ENCODE measurements at regions not wholly inside any gene's neighbourhood (a gene's known extent, or its start where the extent isn't known, plus 50 kb on each side); places are given as distances from the start of the nearest gene placed in this dataset.

DNA sequence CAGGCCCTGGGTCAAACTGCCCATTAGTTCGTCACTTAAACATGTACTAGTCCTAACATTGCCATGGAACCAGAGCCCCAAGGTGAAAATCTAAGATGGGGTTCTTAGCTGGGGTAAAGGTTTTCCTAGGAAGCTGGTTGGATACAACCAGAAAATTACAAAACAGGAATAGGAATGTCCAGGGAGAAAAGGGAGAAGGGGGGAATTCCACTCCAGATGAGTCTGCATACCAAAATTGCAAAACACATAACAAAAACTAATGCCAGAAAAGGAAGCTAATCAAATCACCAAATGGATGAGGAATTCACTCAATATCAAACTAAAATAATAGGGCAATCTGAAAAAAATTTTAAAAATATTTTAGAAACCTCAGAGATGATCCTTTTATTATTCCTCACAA lies 396.2 kb downstream of the EFNA5 start:
- no peak overlapping the region for H2AFZ ChIP-seq (ENCODE audit: low read depth, low read length)
- no peaks in the 10 kb centered on the region for H3K79me2 ChIP-seq (ENCODE audit: control insufficient read depth, insufficient read depth, low read length)
- H3K9me3 ChIP-seq (replicated peaks; ENCODE audit: control insufficient read depth, insufficient read depth, low read length): no peaks in the 10 kb centered on the region
- H3K27ac ChIP-seq (ENCODE audit: insufficient read depth, low read depth, low read length): no peak overlapping the region
- FAIRE-seq: no peak
- POLR2A ChIA-PET: no interaction called here
- H3K9me1 ChIP-seq (replicated peaks; ENCODE audit: control insufficient read depth, extremely low read depth, insufficient read depth, low read length): no peaks in the 10 kb centered on the region
- dilution Hi-C loops (cut with MboI; ENCODE audit: extremely low pct_ligation_motif_present, low sequenced_read_pairs): no loop called here
- H4K20me1 ChIP-seq (replicated peaks; ENCODE audit: control insufficient read depth, extremely low read depth, insufficient read depth, low read length): no peaks in the 10 kb centered on the region
- H3K27me3 ChIP-seq (ENCODE audit: control insufficient read depth in 2 of 2, insufficient read depth in 2 of 2, low read length in 2 of 2): no peaks in the 10 kb centered on the region
- TF ChIP-seq EZH2 (IDR thresholded peaks at IDR 0.05; ENCODE audit: borderline replicate concordance, low read depth, low read length, severe bottlenecking) (no peak), CTCF (IDR thresholded peaks at IDR 0.05; ENCODE audit: extremely low read depth in 1 of 2, insufficient read depth in 1 of 2, low read depth in 1 of 2, low read length in 2 of 2) (no peak), MYC (IDR thresholded peaks at IDR 0.05; ENCODE audit: low read depth, low read length) (no peak), MAX (IDR thresholded peaks at IDR 0.05; ENCODE audit: insufficient read depth, insufficient read length) (no peak), GATA2 (IDR thresholded peaks at IDR 0.05; ENCODE audit: insufficient read depth, insufficient read length, low read depth, low read length) (no peak), FOS (IDR thresholded peaks at IDR 0.05; ENCODE audit: borderline replicate concordance, insufficient read depth, low read length) (no peak), JUN (IDR thresholded peaks at IDR 0.05; ENCODE audit: borderline replicate concordance, insufficient read depth, insufficient read length, low read depth) (no peak), POLR2AphosphoS5 (IDR thresholded peaks at IDR 0.05; ENCODE audit: insufficient read depth, low read depth, low read length) (no peak), POLR2A (IDR thresholded peaks at IDR 0.05; ENCODE audit: low read depth, low read length) (no peak)
- no TSS peak for BruUV-seq (replicated peaks)
- intact Hi-C loops (cut with micrococcal nuclease): no loop called here
- no peaks in the 10 kb centered on the region for H3K36me3 ChIP-seq (ENCODE audit: control insufficient read depth in 2 of 2, extremely low read depth in 1 of 2, insufficient read depth in 2 of 2, low read length in 2 of 2)
- H3K4me3 ChIP-seq (replicated peaks in 1 of 3; ENCODE audit: insufficient read depth in 1 of 3, low read depth in 1 of 3, low read length in 3 of 3): no peak overlapping the region
- DNase-seq (ENCODE audit: low read depth, low spot score): no peak
- H3K4me2 ChIP-seq (ENCODE audit: insufficient read depth, low read length): no peak overlapping the region
- no peak overlapping the region for H3K9ac ChIP-seq (replicated peaks; ENCODE audit: extremely low read depth, insufficient read depth, low read length)
- no peaks in the 10 kb centered on the region for H3K4me1 ChIP-seq (ENCODE audit: control insufficient read depth, extremely low read depth, insufficient read depth, low read length)
- CTCF ChIA-PET: interaction anchor here (0.6 kb wide), 1 partner anchor 31 kb away, joined by 5 read pairs; no protein-coding TSS in a partner anchor

Data from endothelial cell of umbilical vein (primary cell).